MCF 10A (cell line): ENCODE measurements at regions not wholly inside any gene's neighbourhood (a gene's known extent, or its start where the extent isn't known, plus 50 kb on each side); places are given as distances from the start of the nearest gene placed in this dataset.

Experiments used
- BruUV-seq: library from RNA; stranded (reverse); fragments of 400-500 nt; replicated peaks from 2 replicates; lab custom pipeline; 2021; lab: Mats Ljungman, UMichigan
- CTCF ChIA-PET: fragments of 300-600 bp; sonication (Branson Sonifier 250); formaldehyde crosslinking; extraction: SDS; loops from one replicate; lab custom pipeline; 2021; ENCODE audit warnings: antibody characterized with exemption, inconsistent platforms; lab: Yijun Ruan, JAX
- POLR2A ChIA-PET: fragments of 300-600, 350-650 bp; sonication (Branson Sonifier 250); formaldehyde crosslinking; extraction: SDS; loops from one replicate; lab custom pipeline; 2020; ENCODE audit warnings: antibody characterized with exemption, inconsistent platforms; lab: Yijun Ruan, JAX
- DNase-seq: peaks from one replicate; pipeline ENCODE4 v3.0.0-alpha.2; 2018; ENCODE audit not compliant: unreplicated experiment
- H3K27ac Mint-ChIP-seq: one replicate; pipeline ENCODE4 v1.8.0; 2022; ENCODE audit warnings: mild to moderate bottlenecking, low read depth, mixed read lengths; ENCODE audit not compliant: unreplicated experiment
- H3K27me3 Mint-ChIP-seq: one replicate; pipeline ENCODE4 v1.8.0; 2022; ENCODE audit warnings: mixed read lengths; ENCODE audit not compliant: insufficient read depth, unreplicated experiment
- H3K36me3 Mint-ChIP-seq: one replicate; pipeline ENCODE4 v1.8.0; 2022; ENCODE audit warnings: mild to moderate bottlenecking, moderate library complexity, mixed read lengths; ENCODE audit not compliant: insufficient read depth, unreplicated experiment
- H3K4me1 Mint-ChIP-seq: one replicate; pipeline ENCODE4 v1.8.0; 2022; ENCODE audit warnings: mixed read lengths; ENCODE audit not compliant: insufficient read depth, unreplicated experiment
- H3K4me3 Mint-ChIP-seq: one replicate; pipeline ENCODE4 v1.8.0; 2022; ENCODE audit warnings: mild to moderate bottlenecking, moderate library complexity, mixed read lengths; ENCODE audit not compliant: unreplicated experiment
- H3K9me3 Mint-ChIP-seq: one replicate; pipeline ENCODE4 v1.8.0; 2022; ENCODE audit warnings: mixed read lengths; ENCODE audit not compliant: unreplicated experiment
- CTCF ChIP-seq: fragments of 200-600 bp; IDR thresholded peaks from one replicate; pipeline ENCODE4 v1.8.0; 2022; ENCODE audit warnings: antibody characterized with exemption, mild to moderate bottlenecking; ENCODE audit not compliant: unreplicated experiment
- intact Hi-C: fragments of 100-400 bp; cut with micrococcal nuclease; formaldehyde crosslinking; loops from 2 replicates; pipeline ENCODE4 v1.14.1; 2022

GRCh38 chr2:241943961-241944575, 74.5 kb downstream of the RTP5 start:
- Mint-ChIP-seq H3K36me3 (no peaks in the 10 kb centered on the region), H3K9me3 (peaks cover 8% of the 10 kb centered on the region), H3K27me3 (peaks cover 25% of the 10 kb centered on the region), H3K4me1 (no peaks in the 10 kb centered on the region), H3K27ac (no peak overlapping the region), H3K4me3 (no peak overlapping the region)
- CTCF ChIA-PET = no interaction called here
- no peak for DNase-seq
- no peak for TF ChIP-seq CTCF
- intact Hi-C loops = no loop called here
- no TSS peak for BruUV-seq
- POLR2A ChIA-PET = interaction anchor here (0.7 kb wide), 1 partner anchor 1191 kb away, joined by 3 read pairs; no protein-coding TSS in a partner anchor

- TF ChIP-seq CTCF = no peak
- ChIA-PET POLR2A (no interaction called here), CTCF (interaction anchor here (0.5 kb wide), 1 partner anchor 54 kb away, joined by 3 read pairs; no protein-coding TSS in a partner anchor)
- H3K36me3 Mint-ChIP-seq = no peaks in the 10 kb centered on the region
- no peaks in the 10 kb centered on the region for H3K4me1 Mint-ChIP-seq
- no peak overlapping the region for H3K27ac Mint-ChIP-seq
- H3K9me3 Mint-ChIP-seq = peaks cover 8% of the 10 kb centered on the region
- no peak for DNase-seq
- no TSS peak for BruUV-seq
- intact Hi-C loops = no loop called here
- H3K4me3 Mint-ChIP-seq = no peak overlapping the region
- peaks cover 26% of the 10 kb centered on the region for H3K27me3 Mint-ChIP-seq
Observed at GRCh38 chr2:241944821-241945220, 75.3 kb downstream of the RTP5 start.

GRCh38 chr2:241945311-241945710, 75.8 kb downstream of the RTP5 start:
- DNase-seq = no peak
- no TSS peak for BruUV-seq
- Mint-ChIP-seq H3K9me3 (peaks cover 8% of the 10 kb centered on the region), H3K4me1 (no peaks in the 10 kb centered on the region), H3K27ac (no peak overlapping the region), H3K36me3 (no peaks in the 10 kb centered on the region), H3K4me3 (no peak overlapping the region), H3K27me3 (peaks cover 26% of the 10 kb centered on the region)
- ChIA-PET CTCF (interaction anchor here (0.5 kb wide), 1 partner anchor 55 kb away, joined by 3 read pairs; no protein-coding TSS in a partner anchor), POLR2A (no interaction called here)
- intact Hi-C loops = no loop called here
- TF ChIP-seq CTCF = no peak

- peaks cover 8% of the 10 kb centered on the region for H3K9me3 Mint-ChIP-seq
- H3K4me1 Mint-ChIP-seq = no peaks in the 10 kb centered on the region
- no peak for TF ChIP-seq CTCF
- DNase-seq = no peak
- ChIA-PET CTCF (no interaction called here), POLR2A (no interaction called here)
- no peak overlapping the region for H3K27ac Mint-ChIP-seq
- no peaks in the 10 kb centered on the region for H3K36me3 Mint-ChIP-seq
- H3K27me3 Mint-ChIP-seq = peaks cover 26% of the 10 kb centered on the region
- intact Hi-C loops = no loop called here
- BruUV-seq = no TSS peak
- no peak overlapping the region for H3K4me3 Mint-ChIP-seq
Observed at GRCh38 chr2:241945803-241946202, 76.3 kb downstream of the RTP5 start.
